Aorta (tissue), 5 donors: ENCODE measurements at regions not wholly inside any gene's neighbourhood (a gene's known extent, or its start where the extent isn't known, plus 50 kb on each side); places are given as distances from the start of the nearest gene placed in this dataset.

Experiments used
- ATAC-seq: fragments of 200-7000 bp; cut with Tn5 transposase; one replicate; pipeline ENCODE4 v1.9.1; 2022; ENCODE audit warnings: moderate library complexity; ENCODE audit not compliant: low FRiP score
- DNase-seq, 2 donors: peaks; one replicate each; pipeline ENCODE4 v3.0.0-alpha.2; 2020
- H3K27ac ChIP-seq, 2 donors: one replicate each; pipeline ENCODE4 v1.5.1; 2013; ENCODE audit warnings: low read length in 2 of 2, mild to moderate bottlenecking in 2 of 2, moderate library complexity in 2 of 2, control low read depth in 1 of 2, inconsistent platforms in 1 of 2, low read depth in 1 of 2
- H3K27me3 ChIP-seq, 2 donors: one replicate each; pipeline ENCODE4 v1.6.1; 2013; ENCODE audit warnings: control low read depth in 1 of 2, low read length in 1 of 2, mild to moderate bottlenecking in 1 of 2, moderate library complexity in 1 of 2; ENCODE audit not compliant: insufficient read depth in 2 of 2, control insufficient read depth in 1 of 2
- H3K36me3 ChIP-seq, 2 donors: one replicate each; pipeline ENCODE4 v1.6.1; 2013; ENCODE audit warnings: control low read depth in 1 of 2, low read length in 1 of 2, mild to moderate bottlenecking in 1 of 2; ENCODE audit not compliant: insufficient read depth in 2 of 2, control insufficient read depth in 1 of 2
- H3K4me1 ChIP-seq, 2 donors: one replicate each; pipeline ENCODE4 v1.6.1; 2013; ENCODE audit warnings: low read length in 2 of 2, control low read depth in 1 of 2, mild to moderate bottlenecking in 1 of 2, moderate library complexity in 1 of 2; ENCODE audit not compliant: insufficient read depth in 2 of 2, control insufficient read depth in 1 of 2
- H3K4me3 ChIP-seq, 2 donors: one replicate each; pipeline ENCODE4 v1.5.1; 2013; ENCODE audit warnings: low read length in 2 of 2, control low read depth in 1 of 2, mild to moderate bottlenecking in 1 of 2
- H3K9me3 ChIP-seq: one replicate; pipeline ENCODE4 v1.6.1; 2013; ENCODE audit warnings: mild to moderate bottlenecking, low read length; ENCODE audit not compliant: control insufficient read depth
- WGBS, 2 donors: extraction: QIAGEN DNeasy Blood & Tissue Kit; methylation state at CpG; one replicate each; pipeline ENCODE4 v1.1.7; 2013; 5-methylcytosine and 5-hydroxymethylcytosine counted together
- intact Hi-C, 2 donors: fragments of 100-400 bp; cut with DNase I; formaldehyde crosslinking; loops; one replicate each; pipeline versions ENCODE4 v1.14.2 to v1.15.0; 2022
- donor health status: healthy with polysubstance abuse.
- donor health status: Bipolar disorder and iron deficiency.
- donor health status: DM: no; HTN: no; CAD: no.
- donor health status: DM: no; HTN: no; CAD: no.
- donor health status: DM: yes; HTN: yes; CAD: no.

DNA sequence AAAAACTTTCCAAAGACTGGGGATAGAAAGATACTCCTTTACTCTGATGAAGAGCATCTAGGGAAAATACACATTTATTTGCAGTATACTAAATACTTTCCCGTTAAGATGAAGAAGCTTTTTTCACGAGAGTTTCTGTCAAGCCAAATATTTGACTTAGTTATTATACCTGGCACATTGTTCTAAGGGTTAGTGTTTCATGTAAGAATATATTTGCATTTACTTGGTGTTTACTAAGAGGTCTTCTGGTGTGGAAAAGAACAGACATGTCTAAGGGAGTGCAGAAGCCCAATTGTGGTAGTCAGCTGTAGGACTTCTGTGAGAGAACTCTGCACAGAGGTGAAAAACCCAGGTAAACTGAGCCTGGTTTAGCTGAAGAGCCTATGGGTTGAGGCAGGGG lies 457.6 kb upstream of the SOX11 start:
- 79 to 83% methylated on average over 2 of the region's 2 CpGs for WGBS, 2 donors
- Histone ChIP-seq H3K4me3 (no peak overlapping the region), H3K36me3 (no peaks in the 10 kb centered on the region), H3K9me3 (no peaks in the 10 kb centered on the region), H3K4me1 (no peaks in the 10 kb centered on the region), H3K27ac (no peak overlapping the region), H3K27me3 (no peaks in the 10 kb centered on the region)
- ATAC-seq = no peak
- intact Hi-C loops = no loop called here
- no peak for DNase-seq

DNA sequence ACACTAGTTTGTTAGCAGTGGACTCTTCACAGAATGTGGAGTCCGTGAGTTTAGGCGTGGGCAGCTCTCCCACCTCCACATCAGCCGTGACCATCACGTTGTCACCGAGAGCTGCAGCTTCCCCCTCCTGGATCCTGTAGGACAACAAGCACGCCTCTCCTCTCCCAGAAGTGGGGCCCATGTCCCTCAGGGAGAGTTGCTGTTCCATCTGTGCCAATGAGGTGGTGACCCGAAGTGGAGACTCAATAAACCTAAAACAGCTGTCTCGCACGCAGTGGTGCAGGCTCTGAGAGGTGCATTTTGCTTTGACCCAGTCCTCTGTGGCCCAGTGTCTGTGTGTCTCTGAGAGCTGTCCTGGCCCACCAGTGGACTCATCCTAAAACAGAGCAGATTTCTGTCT lies 456.5 kb upstream of the SOX11 start:
- no peaks in the 10 kb centered on the region for H3K36me3 ChIP-seq
- no peak overlapping the region for H3K4me3 ChIP-seq
- DNase-seq = no peak
- 67 to 82% methylated on average over 9 of the region's 9 CpGs for WGBS, 2 donors
- intact Hi-C loops = no loop called here
- ATAC-seq = no peak
- no peaks in the 10 kb centered on the region for H3K4me1 ChIP-seq
- no peaks in the 10 kb centered on the region for H3K27me3 ChIP-seq
- no peak overlapping the region for H3K27ac ChIP-seq
- no peaks in the 10 kb centered on the region for H3K9me3 ChIP-seq

DNA sequence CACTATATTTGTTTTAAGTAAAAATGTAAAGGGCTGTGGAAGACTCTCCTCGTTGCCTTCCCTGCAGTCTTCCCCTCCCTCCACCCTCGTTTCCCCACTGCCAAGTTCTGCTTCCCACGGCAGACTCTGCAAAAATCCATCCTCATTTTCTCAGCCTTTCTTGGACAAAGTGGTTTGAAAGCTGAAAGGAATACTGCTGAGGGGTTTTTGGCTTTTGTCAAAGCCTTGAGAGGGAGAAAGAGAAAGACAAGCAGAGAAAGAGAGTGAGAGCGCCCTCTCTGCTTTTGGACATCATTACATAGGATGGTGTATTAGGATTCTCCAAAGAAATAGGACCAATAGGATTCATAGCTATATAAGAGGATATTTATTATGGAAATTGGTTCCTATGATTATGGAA lies 455.9 kb upstream of the SOX11 start:
- ATAC-seq (no peak), DNase-seq (no peak)
- no peaks in the 10 kb centered on the region for H3K27me3 ChIP-seq
- H3K9me3 ChIP-seq = no peaks in the 10 kb centered on the region
- no peak overlapping the region for H3K27ac ChIP-seq
- no peak overlapping the region for H3K4me3 ChIP-seq
- H3K4me1 ChIP-seq = no peaks in the 10 kb centered on the region
- 20 to 24% methylated on average over 4 of the region's 4 CpGs for WGBS, 2 donors
- intact Hi-C loops = no loop called here
- H3K36me3 ChIP-seq = no peaks in the 10 kb centered on the region

GRCh38 chr2:5242751-5243150 lies 449.4 kb upstream of the SOX11 start:
- 44 to 59% methylated on average over 3 of the region's 3 CpGs for WGBS, 2 donors
- DNase-seq (no peak), ATAC-seq (no peak)
- Histone ChIP-seq H3K27me3 (no peaks in the 10 kb centered on the region), H3K4me3 (no peak overlapping the region), H3K4me1 (no peaks in the 10 kb centered on the region), H3K27ac (no peak overlapping the region), H3K9me3 (no peaks in the 10 kb centered on the region), H3K36me3 (no peaks in the 10 kb centered on the region)
- intact Hi-C loops = no loop called here

DNA sequence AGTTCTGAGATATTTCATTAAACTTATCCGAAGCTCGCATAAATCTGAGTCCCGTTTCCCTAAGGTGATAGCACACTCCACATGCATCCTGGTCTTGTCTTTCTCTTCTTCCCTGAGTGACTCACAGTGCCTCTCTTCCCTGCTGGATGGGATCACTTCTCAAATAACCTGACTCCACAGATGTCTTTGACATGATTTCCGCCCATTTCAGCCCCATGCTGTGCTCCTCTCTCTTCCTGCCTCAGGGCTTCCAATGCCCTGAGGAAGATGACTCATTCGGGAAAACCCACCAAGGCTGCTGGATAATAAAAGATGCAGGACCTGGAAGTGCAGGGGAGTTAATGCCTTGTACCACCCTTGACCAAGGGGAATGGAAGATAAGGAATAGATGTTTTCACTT lies 441.7 kb upstream of the SOX11 start:
- Histone ChIP-seq H3K9me3 (no peaks in the 10 kb centered on the region), H3K4me1 (no peaks in the 10 kb centered on the region), H3K4me3 (no peak overlapping the region), H3K36me3 (no peaks in the 10 kb centered on the region), H3K27me3 (no peaks in the 10 kb centered on the region), H3K27ac (no peak overlapping the region)
- intact Hi-C loops = no loop called here
- ATAC-seq (no peak), DNase-seq (no peak)
- 81 to 82% methylated on average over 5 of the region's 5 CpGs for WGBS, 2 donors

DNA sequence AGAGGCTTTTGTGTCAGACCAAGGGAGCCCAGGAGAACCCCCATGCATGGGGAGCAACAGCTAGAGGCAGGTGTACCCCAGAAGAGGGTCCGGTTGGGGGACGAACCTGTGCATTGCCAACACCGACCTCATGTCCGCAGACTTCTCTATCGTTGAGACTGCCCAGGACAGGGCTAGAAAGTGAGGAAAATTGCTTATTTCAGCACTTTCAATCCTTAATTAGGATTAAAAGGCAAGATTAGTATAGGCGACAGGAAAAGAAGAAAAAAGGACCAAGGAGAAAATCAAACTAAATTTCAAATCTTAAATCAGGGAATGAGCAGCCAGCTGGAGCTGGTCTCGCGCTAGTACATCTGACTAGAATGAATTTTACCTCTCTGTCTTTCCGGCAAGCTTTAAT lies 438.9 kb upstream of the SOX11 start:
- ATAC-seq (no peak), DNase-seq (no peak)
- H3K27me3 ChIP-seq = no peaks in the 10 kb centered on the region
- H3K4me1 ChIP-seq = no peaks in the 10 kb centered on the region
- H3K36me3 ChIP-seq = no peaks in the 10 kb centered on the region
- H3K4me3 ChIP-seq = no peak overlapping the region
- H3K27ac ChIP-seq = no peak overlapping the region
- H3K9me3 ChIP-seq = no peaks in the 10 kb centered on the region
- 93 to 94% methylated on average over 9 of the region's 9 CpGs for WGBS, 2 donors
- intact Hi-C loops = no loop called here

DNA sequence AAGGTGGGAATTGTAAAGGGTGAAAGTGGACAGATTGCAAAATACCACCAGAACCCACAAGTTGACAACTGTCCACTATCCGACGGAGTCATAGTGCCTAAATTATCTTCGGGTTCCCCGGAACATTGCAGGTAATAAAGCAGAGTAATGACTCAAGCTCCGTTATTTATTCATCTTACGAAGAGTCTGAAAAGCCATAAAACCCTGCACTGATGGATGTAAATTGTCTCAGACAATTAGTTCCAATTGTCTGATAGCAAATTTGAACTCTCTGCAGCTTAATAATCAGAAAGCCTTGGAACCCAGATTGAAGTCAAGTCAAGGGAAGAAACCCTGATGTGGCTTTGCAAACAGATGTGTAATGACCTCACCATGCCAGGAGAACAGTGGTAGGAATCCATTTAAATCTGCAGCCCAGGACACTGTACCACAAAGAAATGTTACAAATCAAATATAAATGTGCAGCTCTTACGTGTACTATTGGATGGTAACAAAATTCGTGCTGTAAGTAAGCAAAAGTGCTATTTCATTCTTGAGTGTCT lies 437.3 kb upstream of the SOX11 start:
- 79 to 86% methylated on average over 8 of the region's 8 CpGs for WGBS, 2 donors
- Histone ChIP-seq H3K9me3 (no peaks in the 10 kb centered on the region), H3K4me3 (no peak overlapping the region), H3K27ac (no peak overlapping the region), H3K27me3 (no peaks in the 10 kb centered on the region), H3K36me3 (no peaks in the 10 kb centered on the region), H3K4me1 (no peaks in the 10 kb centered on the region)
- ATAC-seq (no peak), DNase-seq (no peak)
- intact Hi-C loops = no loop called here

- intact Hi-C loops = no loop called here
- H3K9me3 ChIP-seq = no peaks in the 10 kb centered on the region
- 92 to 94% methylated on average over 1 of the region's 1 CpG for WGBS, 2 donors
- no peak for ATAC-seq
- DNase-seq = no peak
- no peak overlapping the region for H3K27ac ChIP-seq
- no peaks in the 10 kb centered on the region for H3K4me1 ChIP-seq
- H3K27me3 ChIP-seq = no peaks in the 10 kb centered on the region
- no peak overlapping the region for H3K4me3 ChIP-seq
- H3K36me3 ChIP-seq = no peaks in the 10 kb centered on the region
Observed at GRCh38 chr2:5263291-5263690, 428.9 kb upstream of the SOX11 start.

- ATAC-seq = no peak
- Histone ChIP-seq H3K36me3 (no peaks in the 10 kb centered on the region), H3K27me3 (no peaks in the 10 kb centered on the region), H3K4me1 (no peaks in the 10 kb centered on the region), H3K27ac (no peak overlapping the region), H3K9me3 (no peaks in the 10 kb centered on the region), H3K4me3 (no peak overlapping the region)
- no peak for DNase-seq
- intact Hi-C loops = no loop called here
- WGBS, 2 donors = 41 to 44% methylated on average over 3 of the region's 3 CpGs
Observed at GRCh38 chr2:5264361-5264760, 427.8 kb upstream of the SOX11 start.
